Middle frontal gyrus (tissue), 1 donor: ENCODE measurements at regions not wholly inside any gene's neighbourhood (a gene's known extent, or its start where the extent isn't known, plus 50 kb on each side); places are given as distances from the start of the nearest gene placed in this dataset.

Experiments used
- DNase-seq: peaks from one replicate; pipeline ENCODE4 v3.0.0-alpha.2; 2015; ENCODE audit warnings: low spot score; ENCODE audit errors: extremely low spot score

DNA sequence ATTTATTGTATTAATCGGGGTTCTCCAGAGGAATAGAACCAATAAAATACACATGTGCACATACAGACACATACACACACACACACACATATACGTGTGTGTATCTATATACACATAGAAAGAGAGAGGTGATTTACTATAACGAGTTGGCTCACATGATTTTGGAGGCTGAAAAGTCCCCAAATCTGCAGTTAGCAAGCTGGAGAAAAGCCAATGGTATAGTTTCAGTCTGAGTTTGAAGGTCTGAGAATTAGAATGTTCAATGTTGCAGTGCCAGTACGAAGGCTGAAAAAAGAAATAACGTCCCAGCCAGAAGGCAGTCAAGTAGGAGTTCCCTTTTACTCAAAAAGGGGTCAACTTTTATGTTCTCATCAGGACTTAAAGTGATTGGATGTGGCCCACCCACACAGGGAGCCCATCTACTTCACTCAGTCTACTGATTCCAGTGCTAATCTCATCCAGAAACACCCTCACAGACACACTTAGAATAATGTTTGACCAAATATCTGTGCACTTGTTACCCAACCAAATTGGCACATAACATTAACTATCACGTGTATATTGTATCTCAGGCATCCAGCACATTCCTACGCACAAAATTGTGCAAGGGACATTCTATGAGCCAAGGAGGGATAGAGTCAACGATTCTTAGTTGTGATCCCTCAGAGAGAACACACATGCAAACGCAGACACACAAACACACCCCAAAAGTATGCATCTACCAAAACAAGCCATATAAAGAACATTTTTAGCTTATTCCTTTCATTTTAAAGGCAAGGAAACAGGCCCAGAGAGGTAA, 195.5 kb upstream of the DUSP10 start:
- DNase-seq: no peak

DNA sequence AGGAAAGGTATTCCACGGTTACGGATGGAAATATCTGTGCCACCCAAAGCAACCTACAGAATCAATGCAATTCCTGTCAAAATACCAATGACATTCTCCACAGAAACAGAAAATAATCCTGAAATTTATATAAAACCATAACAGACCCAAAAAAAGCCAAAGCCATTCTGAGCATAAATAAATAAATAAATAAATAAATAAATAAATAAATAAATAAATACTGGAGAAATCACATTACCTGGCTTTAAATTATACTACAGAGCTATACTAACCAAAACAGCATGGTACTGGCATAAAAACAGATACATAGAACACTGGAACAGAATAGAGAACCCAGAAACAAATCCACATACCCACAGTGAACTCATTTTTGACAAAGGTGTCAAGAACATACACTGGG, 191.9 kb upstream of the DUSP10 start:
- DNase-seq: no peak

DNA sequence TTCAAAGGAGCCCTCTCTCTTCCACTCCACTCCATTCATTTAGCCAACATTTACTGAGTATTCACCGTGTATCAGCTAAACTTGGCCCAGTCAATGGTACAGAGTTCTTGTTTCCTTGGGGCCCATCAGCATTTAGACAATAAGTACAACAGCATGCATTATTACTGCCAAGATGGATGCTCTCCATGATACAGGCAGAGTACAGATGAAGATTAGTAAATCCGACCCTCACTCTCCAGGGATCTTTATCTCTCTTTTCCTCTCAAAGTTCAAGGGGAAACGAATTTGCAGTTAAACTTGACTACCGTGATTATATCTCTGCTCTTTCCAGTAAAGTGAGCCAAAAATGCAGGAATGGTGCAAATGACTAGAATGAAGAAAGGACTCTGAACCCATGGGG, 184.6 kb upstream of the DUSP10 start:
- no peak for DNase-seq

DNA sequence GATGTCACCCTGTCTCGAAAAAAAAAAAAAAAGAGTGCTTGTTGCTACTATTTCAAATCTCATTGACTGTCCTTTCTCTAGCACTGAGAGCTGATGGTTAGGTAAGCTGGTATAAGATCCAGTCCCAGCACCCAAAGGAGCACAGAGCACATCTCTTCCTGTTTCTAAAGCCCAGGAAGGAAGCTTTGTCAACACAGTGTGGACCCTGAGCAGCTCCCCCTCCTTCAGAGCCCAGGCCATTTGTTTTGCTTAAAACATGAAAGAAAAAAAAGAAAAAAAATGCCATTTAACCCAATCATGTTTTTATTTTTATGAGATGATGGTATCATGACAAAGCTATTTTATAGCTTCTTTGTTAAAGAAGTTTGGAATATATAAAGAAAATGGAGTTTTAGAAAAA, 184.1 kb upstream of the DUSP10 start:
- no peak for DNase-seq

DNA sequence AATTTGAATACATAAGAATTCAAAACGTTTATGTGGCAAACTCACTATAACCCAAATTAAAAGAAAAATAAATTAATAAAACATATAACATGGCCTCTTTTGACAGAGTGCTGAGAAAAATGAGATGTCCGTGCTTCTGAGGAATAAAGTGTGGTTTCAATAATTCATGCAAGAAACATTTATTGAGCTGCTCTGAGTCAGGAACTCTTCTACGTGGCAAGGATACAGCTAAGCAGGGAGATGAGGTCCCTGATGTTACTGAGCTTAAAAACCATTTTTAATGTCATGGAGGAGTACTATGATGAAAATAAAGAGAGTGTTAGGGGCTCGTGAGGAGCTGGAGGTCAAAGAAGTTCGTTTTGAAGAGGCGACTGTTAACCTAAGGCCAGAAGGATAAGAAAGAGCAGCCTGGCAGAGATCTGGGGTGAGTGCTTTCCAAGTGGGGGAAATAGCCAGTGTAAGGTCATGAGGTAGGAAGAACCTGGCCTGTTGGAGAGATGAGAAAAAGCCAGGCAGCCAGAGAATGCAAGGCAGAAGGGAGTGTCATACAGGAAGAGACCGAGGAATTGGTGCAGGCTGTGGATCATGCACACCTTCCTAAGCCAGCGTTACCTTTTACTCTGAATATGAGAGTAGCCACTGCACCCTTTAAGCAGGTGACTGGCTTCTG, 182.2 kb upstream of the DUSP10 start:
- DNase-seq: no peak

DNA sequence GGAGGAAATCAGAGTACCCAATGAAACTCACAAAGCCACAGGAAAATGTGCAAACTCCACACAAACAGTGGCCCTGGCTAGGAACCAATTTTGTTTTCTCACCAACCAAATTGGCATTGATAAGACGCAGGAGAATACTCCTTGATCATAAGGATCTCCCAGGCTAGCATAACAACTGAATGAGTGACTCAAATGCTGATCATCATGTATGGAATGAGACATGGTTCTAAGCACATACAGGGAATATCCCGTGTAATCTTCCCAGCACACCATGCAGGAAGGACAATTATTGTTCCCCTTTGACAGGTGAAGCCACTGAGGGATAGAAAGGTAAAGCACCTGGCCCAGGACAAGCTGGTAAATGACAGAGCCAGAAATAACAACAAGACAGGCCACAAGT, 180.0 kb upstream of the DUSP10 start:
- DNase-seq: no peak

DNA sequence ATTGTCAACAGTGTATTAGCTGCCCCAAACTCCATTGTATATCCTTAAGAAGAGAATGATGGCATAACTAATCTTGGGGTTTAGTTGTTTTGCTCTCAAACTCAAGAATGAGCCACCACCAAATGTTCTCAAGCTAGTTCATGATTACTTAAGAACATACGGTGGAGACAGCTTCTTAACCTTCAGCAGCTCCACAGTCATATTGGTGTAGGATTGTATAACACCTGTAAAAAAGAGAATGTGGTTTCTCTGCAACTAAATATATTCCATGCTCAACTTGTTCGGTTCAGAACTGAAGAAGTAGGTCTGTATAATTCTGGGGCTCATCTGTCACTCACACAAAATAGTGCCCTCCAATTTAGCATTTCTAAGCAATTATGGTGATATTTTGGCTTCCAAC, 177.9 kb upstream of the DUSP10 start:
- DNase-seq: no peak

DNA sequence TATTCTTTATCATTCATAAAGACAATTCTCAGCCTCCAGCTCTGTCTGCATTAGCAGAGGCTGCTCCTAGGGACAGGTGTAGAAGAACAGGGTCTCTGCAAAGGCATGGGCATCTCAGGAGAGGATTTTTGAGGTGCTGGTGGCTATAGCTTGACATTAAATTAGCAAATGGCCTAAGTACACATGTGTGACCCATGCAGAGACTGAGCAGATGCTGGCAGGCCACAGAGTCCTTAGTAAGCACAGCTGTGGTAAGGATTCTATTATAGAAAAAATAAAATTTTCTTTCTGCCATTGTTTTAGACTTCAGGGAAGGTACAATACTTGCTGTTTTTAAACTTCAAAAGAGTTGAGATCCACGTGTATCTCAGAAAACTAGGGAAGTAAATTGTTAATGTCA, 177.5 kb upstream of the DUSP10 start:
- DNase-seq: no peak

DNA sequence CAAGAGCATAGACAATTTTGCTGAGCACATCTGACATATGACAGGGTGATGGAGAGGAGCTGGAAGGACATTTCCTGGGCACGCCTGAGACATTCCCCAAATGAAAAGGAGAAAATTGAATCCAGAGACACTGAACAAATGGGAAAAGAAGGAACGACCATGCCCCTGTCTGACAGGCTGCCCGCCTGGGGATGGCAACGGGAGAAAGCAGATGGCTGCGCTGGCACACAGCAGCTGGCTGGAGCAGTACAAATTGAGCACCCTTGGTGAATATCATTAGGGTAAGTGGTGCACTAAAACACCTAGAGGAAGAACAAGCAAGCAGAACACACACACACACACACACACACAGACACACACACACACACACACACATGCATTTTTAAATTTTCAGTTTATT, 174.3 kb upstream of the DUSP10 start:
- no peak for DNase-seq

DNA sequence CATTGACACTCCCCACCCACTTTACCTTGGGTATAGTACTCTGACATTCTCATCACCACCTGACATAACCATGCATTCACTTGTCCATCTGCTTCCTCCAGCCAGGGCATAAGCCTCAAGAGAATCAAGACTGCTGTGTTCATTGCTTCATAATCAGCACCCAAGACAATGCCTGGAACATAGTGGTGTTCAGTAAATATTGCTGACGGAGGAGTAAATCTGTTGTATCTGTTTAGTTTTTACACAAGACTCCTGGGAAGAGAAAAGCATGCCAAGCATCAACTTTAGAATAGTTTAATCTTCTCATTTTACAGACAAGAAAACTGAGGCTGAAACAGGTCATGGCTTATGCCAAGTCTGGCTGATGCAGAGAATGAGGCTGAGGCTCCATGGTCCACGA, 173.9 kb upstream of the DUSP10 start:
- no peak for DNase-seq

DNA sequence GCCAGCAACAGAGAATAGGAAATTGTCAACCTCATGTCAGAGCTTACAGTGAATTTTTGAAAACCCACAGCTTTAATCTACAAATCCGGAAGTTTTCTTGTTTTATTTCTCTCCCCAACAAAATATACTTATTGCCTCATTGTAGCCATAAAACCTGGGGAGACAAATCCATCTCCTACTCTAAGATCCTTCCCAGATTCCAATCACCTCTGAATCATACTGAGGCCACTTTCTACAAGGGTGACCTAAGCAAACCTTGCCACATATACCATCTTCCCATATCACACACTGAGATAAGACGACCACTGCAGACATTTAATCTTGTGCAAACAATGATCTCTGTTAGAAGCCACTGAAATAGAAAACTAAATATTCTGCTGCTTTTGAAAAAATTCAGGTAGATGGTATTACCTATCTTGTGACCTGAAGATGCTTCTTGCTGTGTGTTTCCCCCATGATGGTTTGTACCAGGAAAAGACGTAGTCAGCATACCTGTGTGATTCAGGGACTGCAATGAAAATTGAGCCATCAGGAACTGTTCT, 171.5 kb upstream of the DUSP10 start:
- no peak for DNase-seq

DNA sequence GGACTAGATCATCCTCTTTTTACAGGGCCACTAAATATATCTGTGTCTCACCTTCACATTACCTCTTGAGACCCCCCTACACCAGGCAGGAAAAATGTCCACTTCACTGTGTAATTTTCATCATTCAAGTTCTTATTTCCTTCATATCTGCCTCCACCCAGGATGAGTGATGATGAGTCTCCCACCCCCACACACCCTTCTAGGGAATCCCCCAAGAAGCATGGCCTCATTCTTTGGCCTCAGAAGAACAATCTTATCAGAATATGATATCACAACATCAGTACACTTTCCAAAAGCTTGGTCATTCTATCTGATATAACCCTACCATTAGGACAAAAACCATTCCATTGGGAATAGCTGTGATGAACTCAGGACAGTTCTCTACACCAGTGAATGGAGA, 170.3 kb upstream of the DUSP10 start:
- DNase-seq: no peak

DNA sequence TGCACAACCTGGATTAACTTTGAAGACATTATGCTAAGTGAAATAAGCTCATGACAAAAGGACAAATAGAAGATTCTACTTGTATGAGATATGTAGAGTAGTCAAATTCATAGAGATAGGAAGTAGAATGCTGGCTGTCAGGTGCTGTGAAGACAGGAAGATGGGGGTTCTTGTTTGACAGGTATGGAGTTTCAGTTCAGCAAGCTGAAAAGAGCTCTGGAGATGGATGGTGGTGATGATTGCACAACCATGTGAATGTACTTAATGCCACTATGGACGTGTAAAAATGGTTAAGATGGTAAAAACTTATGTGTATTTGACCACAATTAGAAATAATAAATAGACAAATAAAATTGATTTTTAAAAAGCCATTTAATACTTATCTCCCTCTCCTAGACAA, 169.8 kb upstream of the DUSP10 start:
- no peak for DNase-seq

DNA sequence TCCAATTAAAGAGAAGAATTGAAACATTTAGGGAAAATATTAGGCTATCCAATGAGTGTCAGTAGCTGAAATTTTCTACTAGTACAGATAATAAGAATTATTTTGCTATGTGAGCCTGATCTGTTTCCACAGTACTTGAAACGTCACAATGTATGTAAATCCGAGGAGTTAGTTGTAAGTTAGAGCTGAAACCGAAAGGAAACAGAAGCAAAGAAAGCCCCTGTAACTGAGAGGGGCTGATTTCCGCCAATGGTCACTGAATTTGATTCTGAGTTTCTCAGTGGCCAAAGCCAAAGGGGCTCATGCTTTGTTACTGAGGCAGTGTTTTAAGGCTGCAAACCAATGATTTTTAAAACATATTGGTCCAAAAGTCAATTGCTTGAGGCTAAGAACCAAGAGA, 168.3 kb upstream of the DUSP10 start:
- DNase-seq: no peak

DNA sequence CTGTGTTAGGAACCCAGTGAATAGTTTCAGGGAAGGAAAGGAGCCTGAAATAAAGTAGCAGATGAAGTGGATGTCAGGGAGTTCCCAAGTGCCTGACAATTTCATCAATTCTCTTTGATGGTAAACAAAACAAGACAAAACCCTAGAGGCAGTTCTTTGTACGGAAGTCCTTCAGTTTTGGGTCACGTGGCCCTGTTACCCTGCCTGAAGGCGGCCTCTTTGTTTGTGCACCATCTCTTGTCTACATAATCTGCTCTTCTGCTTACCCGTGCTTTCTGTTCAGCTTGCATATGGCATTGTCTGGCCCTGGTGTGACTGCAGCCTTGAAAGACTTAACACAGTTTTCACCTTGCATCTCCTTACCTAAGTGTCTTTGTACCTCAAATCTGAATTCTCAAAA, 166.7 kb upstream of the DUSP10 start:
- DNase-seq: no peak

DNA sequence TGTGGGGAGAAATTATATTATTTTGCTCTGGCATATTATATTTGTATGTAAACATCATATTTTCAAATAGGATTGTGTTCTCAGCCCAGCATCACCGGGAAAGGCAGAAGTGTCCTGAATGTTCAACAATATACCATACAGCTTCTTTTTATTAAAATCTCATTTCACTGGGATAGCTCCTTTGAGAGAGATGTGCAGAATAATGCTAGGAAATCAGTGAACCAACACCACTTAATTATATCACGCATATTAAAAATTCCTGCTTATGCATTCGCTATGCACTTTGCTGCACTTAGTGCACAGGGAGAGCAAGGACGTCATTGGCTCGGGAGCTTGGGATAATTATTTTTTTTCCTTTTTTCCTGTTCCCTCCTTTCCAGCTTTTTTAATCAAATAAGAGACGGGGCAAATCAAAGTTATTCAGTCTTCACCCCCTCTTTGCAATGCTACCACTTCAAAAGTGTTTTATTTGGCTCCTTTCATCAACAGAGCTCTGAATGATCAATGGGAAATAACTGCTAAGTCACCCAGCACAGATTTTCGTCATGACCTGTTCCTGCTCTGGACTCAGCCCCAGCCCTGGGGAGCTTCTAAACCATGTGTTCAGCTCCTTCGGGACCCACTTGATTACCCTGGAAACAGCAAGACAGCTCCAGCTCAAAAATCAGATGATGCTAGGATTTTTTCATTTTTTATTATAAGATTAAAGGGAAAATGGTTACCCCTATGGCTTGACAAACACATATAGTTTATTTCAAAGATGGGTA, 165.5 kb upstream of the DUSP10 start:
- DNase-seq: no peak

DNA sequence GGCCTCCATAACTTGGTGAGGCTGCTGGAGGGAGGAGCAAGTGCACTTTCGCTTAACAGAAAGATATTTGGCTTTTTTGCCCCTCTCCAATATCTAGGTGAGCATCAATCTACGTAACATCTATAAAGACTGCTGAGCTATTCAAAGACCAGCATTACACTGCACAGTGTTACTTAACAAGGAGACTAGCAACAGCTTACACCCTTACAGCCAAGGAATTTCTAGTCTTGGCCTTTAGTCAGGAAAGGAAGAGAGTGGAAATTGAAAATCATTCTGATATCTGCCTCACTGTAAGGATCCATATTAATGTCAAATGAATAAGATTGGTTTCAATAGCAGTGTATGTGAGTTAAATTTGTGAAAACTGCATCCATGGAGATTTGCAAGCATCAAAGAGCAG, 163.9 kb upstream of the DUSP10 start:
- DNase-seq: no peak

DNA sequence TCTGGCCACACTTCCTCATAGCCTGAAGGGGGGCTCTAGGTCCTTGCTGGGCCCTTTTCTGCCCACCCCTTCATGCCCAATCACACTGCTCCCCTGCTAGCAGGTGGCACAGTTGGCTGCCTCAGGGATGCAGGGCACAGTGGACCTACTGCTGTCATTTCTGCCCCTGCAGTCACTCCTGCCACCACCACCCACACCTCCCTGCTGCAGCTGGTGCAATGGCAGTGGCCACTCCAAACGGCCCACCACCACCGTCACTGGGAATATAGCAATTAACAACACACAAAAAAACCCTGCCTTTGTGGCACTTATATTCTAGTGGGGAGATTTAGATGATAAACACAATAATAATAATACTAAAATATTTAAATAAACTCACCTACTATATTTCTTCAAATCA, 162.4 kb upstream of the DUSP10 start:
- no peak for DNase-seq

DNA sequence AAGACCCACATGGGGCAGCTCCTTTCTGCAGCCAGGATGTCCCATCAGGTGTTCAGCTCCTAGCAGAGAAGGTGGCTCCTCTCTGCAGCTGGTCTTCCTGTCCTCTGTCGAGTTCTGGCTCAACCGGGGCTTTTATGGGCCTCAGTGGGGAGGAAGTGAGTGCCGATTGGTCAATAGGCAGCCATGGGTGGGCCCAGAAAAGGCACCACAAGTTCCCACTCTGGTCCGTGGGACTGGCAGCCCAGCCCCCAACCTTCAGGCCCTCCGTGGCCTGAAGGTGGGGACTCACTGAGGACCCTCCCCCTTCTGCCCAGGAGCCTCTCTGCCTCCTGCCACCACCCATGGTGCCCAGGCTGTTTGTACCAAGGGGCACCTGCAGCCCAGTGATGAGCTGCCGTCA, 161.7 kb upstream of the DUSP10 start:
- no peak for DNase-seq

DNA sequence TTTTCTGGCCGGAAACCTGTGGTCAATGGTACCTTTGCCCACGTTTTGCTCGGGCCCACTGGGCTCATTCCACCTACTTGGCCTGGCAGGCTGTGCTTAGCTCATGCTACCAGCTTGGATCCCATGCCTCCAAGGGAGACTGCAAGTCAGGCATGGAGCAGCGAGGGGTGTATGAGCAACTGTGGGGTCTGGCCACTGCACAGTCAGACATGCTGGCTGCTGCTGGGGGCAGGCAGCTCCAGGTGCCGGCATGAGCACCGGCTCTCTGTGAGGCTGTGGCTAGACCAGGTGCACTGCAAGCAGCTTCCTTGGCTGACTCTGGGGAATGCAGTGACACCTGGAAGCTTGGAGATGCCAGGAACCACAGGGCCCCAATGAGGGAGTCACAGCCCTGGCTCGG, 161.1 kb upstream of the DUSP10 start:
- no peak for DNase-seq

DNA sequence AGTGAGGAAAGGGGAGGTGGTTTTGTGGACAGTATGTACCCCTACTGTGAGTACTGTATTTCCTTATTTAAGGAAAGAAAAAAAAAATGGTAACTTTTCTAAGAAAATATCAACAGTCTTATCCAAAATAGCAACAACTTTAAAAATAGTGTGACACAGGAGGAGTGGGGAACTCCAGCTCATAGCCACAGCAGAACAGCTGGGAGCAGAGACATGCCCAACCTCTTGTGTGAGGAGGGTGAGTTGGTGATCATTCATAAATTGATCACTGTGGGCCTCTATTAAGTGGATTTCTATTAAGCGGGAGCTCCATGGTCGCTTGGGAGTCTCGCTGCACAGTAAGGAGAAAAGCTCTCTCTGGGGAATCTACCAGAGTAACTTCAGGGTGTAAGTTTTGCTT, 158.8 kb upstream of the DUSP10 start:
- no peak for DNase-seq

DNA sequence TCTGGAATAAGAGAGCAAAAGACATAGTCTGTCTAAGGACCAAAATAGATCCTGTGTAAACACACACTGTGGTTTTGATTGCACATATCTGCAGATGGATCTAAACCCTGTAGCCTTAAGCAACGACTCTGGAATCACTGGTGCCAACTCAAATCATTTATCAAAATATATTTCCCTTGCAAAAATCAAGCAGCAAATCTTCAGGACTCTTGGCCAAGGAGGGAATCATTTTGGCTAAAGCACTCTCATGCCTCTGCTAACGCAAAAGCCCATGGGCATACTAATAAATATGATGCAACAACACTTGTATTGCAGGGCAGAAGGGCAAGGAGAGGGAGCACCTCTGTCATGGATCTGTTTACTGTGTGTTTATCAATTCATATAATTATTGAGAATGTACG, 155.4 kb upstream of the DUSP10 start:
- no peak for DNase-seq
